ENCODE measurements at regions not wholly inside any gene's neighbourhood (a gene's known extent, or its start where the extent isn't known, plus 50 kb on each side); places are given as distances from the start of the nearest gene placed in this dataset.
A peak's percentile ranks its signal among the peaks of the same experiment; 100 is the strongest.

- peak in 1 of 3 donors; percentile 7 for DNase-seq
These were observed 1517.0 kb downstream of the ADGRL3 start for GRCh38 chr4:62717154-62717553.

GRCh38 chr4:62711575-62711974, 1511.4 kb downstream of the ADGRL3 start:
- H3K9me3 ChIP-seq, result no peaks in the 10 kb centered on the region
- DNase-seq (no peak), ATAC-seq (peak; percentile 86)
- intact Hi-C loops (cut with DNase I, micrococcal nuclease), result no loop called here
- no peak overlapping the region for H3K4me3 ChIP-seq
- no peaks in the 10 kb centered on the region for H3K36me3 ChIP-seq (ENCODE audit: low read depth)
- peaks cover 7% of the 10 kb centered on the region for H3K4me1 ChIP-seq (ENCODE audit: low read depth)
- no peak for TF ChIP-seq CTCF (IDR thresholded peaks at IDR 0.05)

More at GRCh38 chr4:62717154-62717553, 1517.0 kb downstream of the ADGRL3 start:
- H3K36me3 ChIP-seq (ENCODE audit: low read depth), result no peaks in the 10 kb centered on the region
- no peaks in the 10 kb centered on the region for H3K4me1 ChIP-seq (ENCODE audit: low read depth)
- H3K9me3 ChIP-seq, result no peaks in the 10 kb centered on the region
- TF ChIP-seq CTCF (IDR thresholded peaks at IDR 0.05), result no peak
- intact Hi-C loops (cut with DNase I, micrococcal nuclease), result no loop called here
- H3K4me3 ChIP-seq, result no peak overlapping the region
- peak; percentile 87 for ATAC-seq

GRCh38 chr4:62709618-62710252, 1509.6 kb downstream of the ADGRL3 start:
- Histone ChIP-seq H3K36me3 (ENCODE audit: low read depth) (no peaks in the 10 kb centered on the region), H3K4me3 (no peak overlapping the region), H3K9me3 (no peaks in the 10 kb centered on the region), H3K4me1 (ENCODE audit: low read depth) (peaks cover 7% of the 10 kb centered on the region)
- intact Hi-C loops (cut with DNase I, micrococcal nuclease), result no loop called here
- DNase-seq (peak in 1 of 3 donors; percentile 28), ATAC-seq (peak; percentile 79)
- peak; percentile 13 for TF ChIP-seq CTCF (IDR thresholded peaks at IDR 0.05)

- Histone ChIP-seq H3K4me3 (no peak overlapping the region), H3K4me1 (ENCODE audit: low read depth) (peaks cover 7% of the 10 kb centered on the region), H3K36me3 (ENCODE audit: low read depth) (no peaks in the 10 kb centered on the region), H3K9me3 (no peaks in the 10 kb centered on the region)
- intact Hi-C loops (cut with DNase I, micrococcal nuclease), result no loop called here
- no peak for TF ChIP-seq CTCF (IDR thresholded peaks at IDR 0.05)
- ATAC-seq, result no peak
- DNase-seq, result no peak
These were observed 1506.3 kb downstream of the ADGRL3 start for GRCh38 chr4:62706423-62706822.

- TF ChIP-seq CTCF (IDR thresholded peaks at IDR 0.05), result no peak
- Histone ChIP-seq H3K4me1 (ENCODE audit: low read depth) (no peaks in the 10 kb centered on the region), H3K36me3 (ENCODE audit: low read depth) (no peaks in the 10 kb centered on the region), H3K4me3 (no peak overlapping the region), H3K9me3 (no peaks in the 10 kb centered on the region)
- ATAC-seq, result no peak
- intact Hi-C loops (cut with DNase I, micrococcal nuclease), result no loop called here
- no peak for DNase-seq
These were observed 1483.9 kb downstream of the ADGRL3 start for GRCh38 chr4:62683799-62684566.
